KMS-11 (cell line): ENCODE measurements at regions not wholly inside any gene's neighbourhood (a gene's known extent, or its start where the extent isn't known, plus 50 kb on each side); places are given as distances from the start of the nearest gene placed in this dataset.

Experiments
- H2AFZ ChIP-seq: fragments of 200-600 bp; sonication (generic); 2 replicates; pipeline ENCODE4 v1.6.1; 2016; ENCODE audit warnings: antibody characterized with exemption, mixed run types, low read depth
- H3K27ac ChIP-seq: fragments of 200-600 bp; sonication (generic); 2 replicates; pipeline ENCODE4 v1.6.1; 2016; ENCODE audit warnings: mild to moderate bottlenecking, mixed run types
- H3K27me3 ChIP-seq: fragments of 200-600 bp; sonication (generic); 2 replicates; pipeline ENCODE4 v1.6.1; 2017; ENCODE audit warnings: mild to moderate bottlenecking, low read depth, mixed run types, moderate library complexity; ENCODE audit not compliant: insufficient read depth
- H3K36me3 ChIP-seq: fragments of 200-600 bp; sonication (generic); 2 replicates; pipeline ENCODE4 v1.6.1; 2017; ENCODE audit warnings: mild to moderate bottlenecking, mixed run types; ENCODE audit not compliant: insufficient read depth
- H3K4me1 ChIP-seq: fragments of 200-600 bp; sonication (generic); 2 replicates; pipeline ENCODE4 v1.6.1; 2016; ENCODE audit warnings: mild to moderate bottlenecking, low read depth, mixed run types; ENCODE audit not compliant: poor library complexity, severe bottlenecking
- H3K4me2 ChIP-seq: fragments of 200-600 bp; sonication (generic); 2 replicates; pipeline ENCODE4 v1.7.0; 2016; ENCODE audit warnings: mild to moderate bottlenecking, mixed run types
- H3K4me3 ChIP-seq: fragments of 200-600 bp; sonication (generic); IDR thresholded peaks from 2 replicates; pipeline ENCODE4 v1.6.1; 2017; ENCODE audit warnings: low read depth, low read length, mixed read lengths; ENCODE audit not compliant: insufficient read depth
- H3K79me2 ChIP-seq: fragments of 200-600 bp; sonication (generic); 2 replicates; pipeline ENCODE4 v1.6.1; 2016; ENCODE audit warnings: low read depth, mixed run types; ENCODE audit not compliant: insufficient read depth
- H3K9ac ChIP-seq: fragments of 200-600 bp; sonication (generic); 2 replicates; pipeline ENCODE4 v1.6.1; 2016; ENCODE audit warnings: mild to moderate bottlenecking, mixed run types
- H4K20me1 ChIP-seq: fragments of 200-600 bp; sonication (generic); 2 replicates; pipeline ENCODE4 v1.6.1; 2016; ENCODE audit warnings: mild to moderate bottlenecking, mixed run types; ENCODE audit not compliant: insufficient read depth
- TF ChIP-seq, protein P1 (sequence below): fragments of 200-600 bp; sonication (generic); conservative IDR thresholded peaks from 2 replicates; pipeline ENCODE4 v1.6.1; 2017; ENCODE audit warnings: low read depth, mild to moderate bottlenecking, antibody characterized with exemption, low read length, moderate library complexity, mixed read lengths

DNA sequence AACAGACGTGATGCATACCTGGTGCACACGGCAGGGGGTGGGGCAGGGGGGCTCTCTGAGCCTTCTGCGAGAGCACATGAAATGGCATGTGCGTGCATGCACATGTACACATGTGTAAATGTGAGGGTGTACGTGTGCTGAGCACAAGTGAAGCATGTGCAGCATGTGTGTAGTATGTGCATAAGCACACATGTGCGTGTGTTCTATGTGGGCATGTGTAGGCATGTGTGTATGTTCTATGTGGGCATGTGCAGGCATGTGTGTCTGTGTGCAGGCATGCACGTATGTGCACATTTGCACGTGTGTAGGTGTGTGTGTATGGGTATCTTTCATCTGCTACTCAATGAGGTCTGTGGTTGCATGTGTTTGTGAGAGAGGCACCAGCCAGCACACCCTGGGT lies 371.2 kb downstream of the CTTN start:
- Histone ChIP-seq H3K27me3 (no peaks in the 10 kb centered on the region), H4K20me1 (no peaks in the 10 kb centered on the region), H2AFZ (no peak overlapping the region), H3K9ac (no peak overlapping the region), H3K79me2 (no peaks in the 10 kb centered on the region), H3K4me3 (no peak overlapping the region), H3K4me2 (no peak overlapping the region), H3K4me1 (no peaks in the 10 kb centered on the region), H3K27ac (no peak overlapping the region), H3K36me3 (no peaks in the 10 kb centered on the region)
- TF ChIP-seq, protein P1, sequence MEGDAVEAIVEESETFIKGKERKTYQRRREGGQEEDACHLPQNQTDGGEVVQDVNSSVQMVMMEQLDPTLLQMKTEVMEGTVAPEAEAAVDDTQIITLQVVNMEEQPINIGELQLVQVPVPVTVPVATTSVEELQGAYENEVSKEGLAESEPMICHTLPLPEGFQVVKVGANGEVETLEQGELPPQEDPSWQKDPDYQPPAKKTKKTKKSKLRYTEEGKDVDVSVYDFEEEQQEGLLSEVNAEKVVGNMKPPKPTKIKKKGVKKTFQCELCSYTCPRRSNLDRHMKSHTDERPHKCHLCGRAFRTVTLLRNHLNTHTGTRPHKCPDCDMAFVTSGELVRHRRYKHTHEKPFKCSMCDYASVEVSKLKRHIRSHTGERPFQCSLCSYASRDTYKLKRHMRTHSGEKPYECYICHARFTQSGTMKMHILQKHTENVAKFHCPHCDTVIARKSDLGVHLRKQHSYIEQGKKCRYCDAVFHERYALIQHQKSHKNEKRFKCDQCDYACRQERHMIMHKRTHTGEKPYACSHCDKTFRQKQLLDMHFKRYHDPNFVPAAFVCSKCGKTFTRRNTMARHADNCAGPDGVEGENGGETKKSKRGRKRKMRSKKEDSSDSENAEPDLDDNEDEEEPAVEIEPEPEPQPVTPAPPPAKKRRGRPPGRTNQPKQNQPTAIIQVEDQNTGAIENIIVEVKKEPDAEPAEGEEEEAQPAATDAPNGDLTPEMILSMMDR: no peak

DNA sequence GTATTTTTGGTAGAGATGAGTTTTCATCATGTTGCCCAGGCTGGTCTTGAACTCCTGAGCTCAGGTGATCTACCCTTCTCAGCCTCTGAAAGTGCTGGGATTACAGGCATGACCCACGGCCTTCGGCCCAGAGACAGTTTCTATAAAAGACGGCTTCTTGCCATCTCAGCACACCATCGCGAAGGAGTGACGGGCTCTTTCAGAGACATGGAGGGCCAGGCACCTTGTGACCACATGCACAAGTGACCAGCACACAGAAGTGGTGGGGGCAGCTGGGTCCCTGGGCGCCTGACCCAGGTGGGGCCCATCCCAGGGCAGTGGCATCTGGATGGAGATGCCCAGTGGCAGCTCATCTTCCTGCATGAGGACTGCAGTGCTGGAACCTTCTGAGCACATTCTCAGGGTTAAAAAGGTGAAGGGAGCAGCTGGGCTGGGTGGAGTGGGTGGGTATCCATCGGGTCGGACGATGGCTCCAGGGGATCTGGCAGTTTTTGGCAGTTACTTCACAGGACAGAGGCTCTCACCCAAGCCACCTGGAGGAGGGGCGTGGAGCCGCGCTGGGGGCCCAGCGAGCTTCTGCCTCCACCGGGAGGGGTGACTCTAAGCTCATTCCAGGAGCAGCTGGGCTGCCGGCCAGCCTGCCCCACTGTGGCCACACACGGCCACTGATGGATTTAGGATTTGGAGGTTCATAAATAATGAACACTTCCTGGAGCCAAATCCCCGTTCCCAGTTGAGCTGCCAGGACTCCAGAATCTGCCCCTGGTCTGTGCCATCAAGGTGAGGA lies 373.0 kb downstream of the CTTN start:
- Histone ChIP-seq H3K27me3 (no peaks in the 10 kb centered on the region), H3K9ac (no peak overlapping the region), H3K4me1 (no peaks in the 10 kb centered on the region), H4K20me1 (no peaks in the 10 kb centered on the region), H3K27ac (no peak overlapping the region), H3K79me2 (no peaks in the 10 kb centered on the region), H3K36me3 (no peaks in the 10 kb centered on the region), H3K4me3 (no peak overlapping the region), H2AFZ (no peak overlapping the region), H3K4me2 (no peak overlapping the region)
- TF ChIP-seq, protein P1: no peak

GRCh38 chr11:70772950-70773349 lies 374.6 kb downstream of the CTTN start:
- H3K27ac ChIP-seq: no peak overlapping the region
- H3K79me2 ChIP-seq: no peaks in the 10 kb centered on the region
- TF ChIP-seq, protein P1: no peak
- no peaks in the 10 kb centered on the region for H4K20me1 ChIP-seq
- no peak overlapping the region for H3K4me3 ChIP-seq
- no peak overlapping the region for H3K4me2 ChIP-seq
- no peaks in the 10 kb centered on the region for H3K36me3 ChIP-seq
- no peak overlapping the region for H2AFZ ChIP-seq
- no peaks in the 10 kb centered on the region for H3K27me3 ChIP-seq
- peaks cover 5% of the 10 kb centered on the region for H3K4me1 ChIP-seq
- no peak overlapping the region for H3K9ac ChIP-seq

DNA sequence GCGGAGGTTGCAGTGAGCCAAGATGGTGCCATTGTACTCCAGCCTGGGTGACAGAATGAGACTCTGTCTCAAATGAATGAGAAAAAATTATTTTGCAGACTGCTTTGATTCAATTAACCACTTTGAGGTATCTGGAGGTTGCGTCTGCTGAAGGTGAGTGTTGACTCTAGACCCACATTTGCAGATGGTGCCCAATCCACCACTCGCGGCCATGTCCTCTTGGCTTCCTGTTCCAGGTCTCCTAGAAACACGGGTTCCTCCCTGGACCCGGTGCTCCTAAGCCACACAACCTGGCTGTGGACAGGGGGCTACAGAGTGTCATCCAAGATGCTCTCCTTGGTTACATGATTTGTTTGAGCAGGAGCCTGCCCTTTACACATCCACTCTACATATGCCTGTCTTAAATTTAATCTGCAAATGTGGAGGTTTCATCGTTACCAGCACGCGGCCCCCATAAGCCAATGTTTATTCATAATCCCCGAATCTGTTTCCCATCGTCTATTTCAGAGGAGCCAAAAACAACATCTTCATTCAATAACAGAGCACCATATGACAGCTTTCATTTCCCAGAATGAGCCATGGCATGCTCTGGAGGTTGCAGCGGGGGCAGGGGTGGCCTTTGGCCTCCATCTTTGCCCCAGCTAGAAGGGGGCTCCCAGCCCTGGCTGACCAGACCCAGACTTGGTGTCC lies 377.2 kb downstream of the CTTN start:
- Histone ChIP-seq H3K27me3 (no peaks in the 10 kb centered on the region), H4K20me1 (no peaks in the 10 kb centered on the region), H3K36me3 (no peaks in the 10 kb centered on the region), H2AFZ (no peak overlapping the region), H3K27ac (no peak overlapping the region), H3K4me3 (no peak overlapping the region), H3K79me2 (no peaks in the 10 kb centered on the region), H3K4me1 (peaks cover 19% of the 10 kb centered on the region), H3K9ac (no peak overlapping the region), H3K4me2 (no peak overlapping the region)
- TF ChIP-seq, protein P1: no peak
